Stimulated activated CD8-positive, alpha-beta memory T cell treated with anti-CD3 and anti-CD28 coated beads, Interleukin-7, amount 100 ng/mL, for 48 hours (primary cell): ENCODE measurements at regions not wholly inside any gene's neighbourhood (a gene's known extent, or its start where the extent isn't known, plus 50 kb on each side); places are given as distances from the start of the nearest gene placed in this dataset.

Experiments used
- DNase-seq, 2 donors: peaks; one replicate each; pipeline ENCODE4 v3.0.0-alpha.2; 2020; ENCODE audit warnings: low read depth in 1 of 2; ENCODE audit errors: extremely low read depth in 1 of 2

DNA sequence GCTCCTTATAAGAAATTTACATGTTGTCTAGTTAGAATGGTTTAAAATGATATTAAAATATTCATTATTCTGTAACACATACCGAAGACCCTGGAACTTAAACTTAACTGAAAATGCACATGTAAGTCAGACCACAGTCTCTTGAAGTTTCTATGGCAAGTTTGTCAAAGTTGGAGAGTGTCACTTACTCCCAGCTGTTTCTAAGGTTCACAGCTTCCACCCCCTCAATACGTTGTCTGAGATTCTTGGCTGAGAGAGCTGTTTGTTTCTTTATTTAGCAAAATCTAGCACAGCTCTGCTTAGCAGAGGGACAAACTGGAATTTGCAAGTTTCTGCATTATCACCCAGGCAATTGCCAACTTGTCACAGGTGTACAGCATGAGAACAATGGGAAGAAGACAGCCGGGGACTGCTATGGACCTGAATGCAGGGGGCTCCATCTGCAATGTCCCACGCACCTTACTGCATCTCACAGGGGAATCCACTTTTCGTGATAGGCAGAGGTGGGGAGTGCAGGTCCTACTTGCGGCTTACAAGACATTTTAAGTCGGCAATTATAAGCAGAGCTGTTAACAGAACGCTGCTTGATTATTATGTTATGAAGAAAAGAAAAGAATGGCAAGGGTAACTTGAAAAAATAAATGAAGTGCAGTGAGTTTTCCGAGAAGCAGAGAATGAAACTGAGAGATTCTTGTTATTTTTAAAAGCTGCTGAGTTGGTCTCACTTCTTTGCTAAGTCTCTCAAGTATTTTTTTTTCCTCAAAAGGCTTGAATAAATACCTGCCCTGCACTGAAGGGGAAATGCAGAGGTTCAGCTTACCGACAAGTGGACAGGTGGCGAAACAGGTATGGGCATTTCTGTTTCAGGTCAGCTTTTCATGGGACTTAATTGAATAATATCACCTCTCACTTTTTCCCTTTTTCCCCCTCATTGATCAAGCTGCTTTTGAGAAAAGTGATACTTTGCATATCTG lies 1072.1 kb upstream of the FANCL start:
- DNase-seq, result no peak

GRCh38 chr2:59312029-59312428 lies 1070.9 kb upstream of the FANCL start:
- DNase-seq, result no peak

- DNase-seq, result no peak
Measured at GRCh38 chr2:59308108-59308507, 1067.0 kb upstream of the FANCL start.

- no peak for DNase-seq
Measured at GRCh38 chr2:59307196-59307595, 1066.1 kb upstream of the FANCL start.

- no peak for DNase-seq
Measured at GRCh38 chr2:59303272-59303671, 1062.1 kb upstream of the FANCL start.

- no peak for DNase-seq
Measured at GRCh38 chr2:59302683-59303082, 1061.6 kb upstream of the FANCL start.

GRCh38 chr2:59301466-59302402 lies 1060.6 kb upstream of the FANCL start:
- no peak for DNase-seq

- no peak for DNase-seq
Measured at GRCh38 chr2:59297816-59298215, 1056.7 kb upstream of the FANCL start.

GRCh38 chr2:59296279-59296678 lies 1055.2 kb upstream of the FANCL start:
- DNase-seq, result no peak

- no peak for DNase-seq
Measured at GRCh38 chr2:59295524-59296162, 1054.5 kb upstream of the FANCL start.

GRCh38 chr2:59288771-59289170 lies 1047.6 kb upstream of the FANCL start:
- DNase-seq, result no peak

DNA sequence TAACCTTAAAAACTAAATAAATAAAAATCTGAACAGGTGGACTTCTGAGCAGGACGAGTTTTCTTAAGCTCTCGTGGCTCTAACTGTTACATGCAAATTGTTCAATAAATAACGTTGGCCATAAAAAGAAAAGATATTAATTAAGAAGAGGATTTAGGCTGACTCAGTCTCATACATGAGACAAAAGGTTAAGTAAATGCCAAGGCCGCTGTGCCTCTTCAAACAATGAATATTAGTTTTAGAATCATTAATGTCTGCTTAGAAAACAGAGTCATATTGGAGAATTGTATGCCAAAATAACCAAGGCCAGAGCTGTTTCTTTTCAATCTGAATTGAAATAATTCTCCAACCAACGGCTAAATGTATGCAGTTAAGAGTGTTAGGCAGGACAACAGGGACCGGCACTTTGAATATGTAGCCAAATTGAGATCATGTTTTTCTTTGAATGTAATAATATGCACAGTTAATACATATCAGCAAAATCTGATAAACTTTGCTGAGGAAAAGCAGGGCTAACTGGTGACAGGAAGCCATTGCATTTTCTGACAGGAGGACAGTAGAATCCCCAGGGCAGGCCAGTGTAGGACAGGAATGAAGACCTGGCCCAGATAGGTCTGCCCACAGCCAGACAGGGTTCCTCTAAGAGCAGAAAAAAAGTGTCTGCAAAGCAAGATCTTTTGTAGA lies 1041.4 kb upstream of the FANCL start:
- no peak for DNase-seq

- DNase-seq, result no peak
Measured at GRCh38 chr2:59277671-59278070, 1036.5 kb upstream of the FANCL start.

GRCh38 chr2:59276917-59277316 lies 1035.8 kb upstream of the FANCL start:
- DNase-seq, result no peak

- DNase-seq, result no peak
Measured at GRCh38 chr2:59276033-59276432, 1034.9 kb upstream of the FANCL start.

- no peak for DNase-seq
Measured at GRCh38 chr2:59266453-59266852, 1025.3 kb upstream of the FANCL start.

DNA sequence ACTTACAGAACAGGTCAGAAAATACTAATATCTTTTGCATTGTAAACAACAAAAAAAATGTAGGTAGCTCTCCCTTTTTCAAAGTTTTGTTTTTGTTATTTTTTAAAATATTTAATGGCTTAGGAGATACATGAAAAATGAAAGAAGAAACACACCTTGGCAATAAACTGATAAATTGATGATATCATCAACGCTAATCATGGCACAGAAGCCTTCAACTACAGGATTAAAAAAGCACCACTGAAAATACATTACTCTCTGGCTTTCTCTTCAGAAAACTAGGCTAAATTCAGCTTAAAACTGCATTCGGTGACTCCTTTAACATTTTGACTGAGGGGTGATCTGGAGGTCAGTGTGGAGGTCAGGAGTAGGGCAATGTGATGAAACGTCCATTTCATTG lies 1018.8 kb upstream of the FANCL start:
- no peak for DNase-seq

DNA sequence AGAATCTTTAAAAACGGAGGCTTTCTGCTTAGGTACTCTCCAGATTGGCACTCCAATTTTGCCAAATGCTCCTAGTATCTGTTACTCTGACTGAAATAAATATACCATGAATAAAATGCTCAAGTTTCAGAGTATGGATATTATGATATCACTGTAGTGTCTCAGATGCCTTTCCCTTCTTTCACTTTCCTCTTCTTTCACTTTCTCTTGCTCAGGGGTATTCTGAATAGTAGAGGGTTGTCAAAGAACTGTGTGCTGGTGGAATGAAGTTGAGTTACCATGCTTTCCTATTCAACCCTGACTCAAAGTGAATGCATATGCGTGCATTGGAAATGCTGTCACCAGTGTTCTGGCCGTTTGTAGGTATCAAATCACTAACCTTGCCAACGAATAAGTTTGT lies 1015.2 kb upstream of the FANCL start:
- DNase-seq, result no peak

DNA sequence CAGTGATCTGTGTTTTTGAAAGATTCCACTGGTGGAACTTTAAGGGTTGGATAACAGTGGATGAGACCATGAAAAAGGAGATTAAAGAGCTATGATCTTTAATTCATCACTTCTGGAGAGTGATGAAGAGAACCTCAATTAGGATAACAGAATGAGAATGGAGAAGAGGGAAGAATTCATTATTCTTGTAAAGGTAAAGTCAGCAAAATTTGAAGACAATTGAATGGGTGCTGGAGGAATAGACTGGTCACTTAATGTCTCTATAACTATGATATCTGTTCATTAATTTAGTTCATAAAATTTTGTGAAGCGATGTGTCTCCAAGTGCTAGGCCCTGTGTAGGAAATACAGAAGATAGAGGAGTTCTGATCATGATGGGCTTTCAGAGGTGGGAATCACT lies 1013.2 kb upstream of the FANCL start:
- DNase-seq, result no peak

DNA sequence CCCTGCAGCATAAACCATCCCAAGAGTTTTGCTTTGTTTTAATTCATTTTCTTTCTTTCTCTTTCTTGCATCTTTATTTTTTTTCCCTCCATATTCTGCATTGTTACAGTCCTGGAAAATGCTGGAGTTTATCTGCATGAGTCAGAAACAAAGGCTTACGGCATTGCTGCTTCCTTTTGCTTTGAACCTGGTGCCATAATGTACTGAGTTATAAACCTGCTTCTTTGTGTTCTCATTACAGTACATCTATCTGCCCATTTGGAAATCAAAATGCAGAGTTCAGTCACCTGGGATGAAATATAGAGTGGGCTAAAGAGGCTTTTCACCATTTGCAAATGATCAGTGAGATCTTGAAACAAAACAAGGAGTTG lies 1009.2 kb upstream of the FANCL start:
- no peak for DNase-seq
